ENCODE measurements at regions not wholly inside any gene's neighbourhood (a gene's known extent, or its start where the extent isn't known, plus 50 kb on each side); places are given as distances from the start of the nearest gene placed in this dataset.

DNA sequence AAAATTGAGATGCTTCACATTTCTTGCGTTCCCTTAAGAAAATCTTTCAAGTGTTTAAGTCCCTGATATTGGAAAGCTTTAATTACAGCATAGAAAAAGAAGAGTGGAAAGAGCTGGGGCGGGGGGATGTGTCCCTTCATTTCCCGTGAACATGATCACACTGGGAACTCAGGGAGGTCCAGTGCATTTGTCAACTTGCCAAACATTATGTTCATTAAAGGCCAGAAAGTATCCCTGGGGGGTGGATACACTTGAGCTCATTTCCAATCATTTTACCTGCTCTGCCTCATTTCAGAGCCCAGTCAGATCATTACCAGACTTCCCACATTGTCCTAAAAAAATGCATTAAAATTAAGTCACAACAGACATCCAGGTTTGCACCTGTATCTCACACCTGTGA is 123.6 kb upstream of the KCNJ15 start:
- H3K4me1 ChIP-seq (ENCODE audit: control insufficient read depth, insufficient read depth, low read length) = no peaks in the 10 kb centered on the region
- H3K4me2 ChIP-seq (ENCODE audit: control insufficient read depth, insufficient read depth) = no peak overlapping the region
- ChIA-PET CTCF (interaction anchor here (1.1 kb wide), 1 partner anchor 9 kb away, joined by 4 read pairs; no protein-coding TSS in a partner anchor), SMC1A (ENCODE audit: uncharacterized antibody, unreplicated experiment) (interaction anchor here (0.7 kb wide), 1 partner anchor 36 kb away, joined by 3 read pairs; no protein-coding TSS in a partner anchor), POLR2A (no interaction called here), RAD21 (ENCODE audit: unreplicated experiment) (no interaction called here)
- no peaks in the 10 kb centered on the region for H3K79me2 ChIP-seq (ENCODE audit: control insufficient read depth, insufficient read depth, low read length)
- H2AFZ ChIP-seq (ENCODE audit: control insufficient read depth, low read depth, low read length) = no peak overlapping the region
- DNase-seq (ENCODE audit: low read depth, low spot score) (no peak), FAIRE-seq (no peak), ATAC-seq (no peak)
- H3K4me3 ChIP-seq = no peak overlapping the region
- 0% methylated on average over 3 of the region's 3 CpGs for WGBS (ENCODE audit: insufficient coverage, insufficient replicate concordance, low lambda C conversion rate, missing lambda C conversion rate)
- intact Hi-C loops (cut with micrococcal nuclease; ENCODE audit: unreplicated experiment) = no loop called here
- in situ Hi-C loops (cut with MboI) = no loop called here
- H3K27ac ChIP-seq (ENCODE audit: control insufficient read depth, insufficient read depth) = no peak overlapping the region
- no peaks in the 10 kb centered on the region for H3K9me3 ChIP-seq (replicated peaks; ENCODE audit: control insufficient read depth, insufficient read depth, low read length)
- no peaks in the 10 kb centered on the region for H4K20me1 ChIP-seq (ENCODE audit: control insufficient read depth, insufficient read depth)
- no peak for TF ChIP-seq YY1 (IDR thresholded peaks at IDR 0.05; ENCODE audit: low read depth, low read length)
- TF ChIP-seq, protein P1, sequence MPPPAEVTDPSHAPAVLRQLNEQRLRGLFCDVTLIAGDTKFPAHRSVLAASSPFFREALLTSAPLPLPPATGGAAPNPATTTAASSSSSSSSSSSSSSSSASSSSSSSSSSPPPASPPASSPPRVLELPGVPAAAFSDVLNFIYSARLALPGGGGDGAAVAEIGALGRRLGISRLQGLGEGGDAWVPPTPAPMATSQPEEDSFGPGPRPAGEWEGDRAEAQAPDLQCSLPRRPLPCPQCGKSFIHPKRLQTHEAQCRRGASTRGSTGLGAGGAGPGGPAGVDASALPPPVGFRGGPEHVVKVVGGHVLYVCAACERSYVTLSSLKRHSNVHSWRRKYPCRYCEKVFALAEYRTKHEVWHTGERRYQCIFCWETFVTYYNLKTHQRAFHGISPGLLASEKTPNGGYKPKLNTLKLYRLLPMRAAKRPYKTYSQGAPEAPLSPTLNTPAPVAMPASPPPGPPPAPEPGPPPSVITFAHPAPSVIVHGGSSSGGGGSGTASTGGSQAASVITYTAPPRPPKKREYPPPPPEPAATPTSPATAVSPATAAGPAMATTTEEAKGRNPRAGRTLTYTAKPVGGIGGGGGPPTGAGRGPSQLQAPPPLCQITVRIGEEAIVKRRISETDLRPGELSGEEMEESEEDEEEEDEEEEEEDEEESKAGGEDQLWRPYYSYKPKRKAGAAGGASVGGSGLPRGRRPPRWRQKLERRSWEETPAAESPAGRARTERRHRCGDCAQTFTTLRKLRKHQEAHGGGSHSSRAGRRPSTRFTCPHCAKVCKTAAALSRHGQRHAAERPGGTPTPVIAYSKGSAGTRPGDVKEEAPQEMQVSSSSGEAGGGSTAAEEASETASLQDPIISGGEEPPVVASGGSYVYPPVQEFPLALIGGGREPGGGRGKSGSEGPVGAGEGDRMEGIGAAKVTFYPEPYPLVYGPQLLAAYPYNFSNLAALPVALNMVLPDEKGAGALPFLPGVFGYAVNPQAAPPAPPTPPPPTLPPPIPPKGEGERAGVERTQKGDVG (CRISPR knock-in tag; IDR thresholded peaks at IDR 0.05) = no peak
- TF ChIP-seq PAX5 (IDR thresholded peaks at IDR 0.05; ENCODE audit: borderline replicate concordance, low read depth, low read length) = no peak
- TF ChIP-seq RELA (IDR thresholded peaks at IDR 0.05; ENCODE audit: borderline replicate concordance, partially characterized antibody) = no peak
- TF ChIP-seq, protein P2, sequence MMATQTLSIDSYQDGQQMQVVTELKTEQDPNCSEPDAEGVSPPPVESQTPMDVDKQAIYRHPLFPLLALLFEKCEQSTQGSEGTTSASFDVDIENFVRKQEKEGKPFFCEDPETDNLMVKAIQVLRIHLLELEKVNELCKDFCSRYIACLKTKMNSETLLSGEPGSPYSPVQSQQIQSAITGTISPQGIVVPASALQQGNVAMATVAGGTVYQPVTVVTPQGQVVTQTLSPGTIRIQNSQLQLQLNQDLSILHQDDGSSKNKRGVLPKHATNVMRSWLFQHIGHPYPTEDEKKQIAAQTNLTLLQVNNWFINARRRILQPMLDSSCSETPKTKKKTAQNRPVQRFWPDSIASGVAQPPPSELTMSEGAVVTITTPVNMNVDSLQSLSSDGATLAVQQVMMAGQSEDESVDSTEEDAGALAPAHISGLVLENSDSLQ (IDR thresholded peaks at IDR 0.05) = no peak
- TF ChIP-seq, protein P3, sequence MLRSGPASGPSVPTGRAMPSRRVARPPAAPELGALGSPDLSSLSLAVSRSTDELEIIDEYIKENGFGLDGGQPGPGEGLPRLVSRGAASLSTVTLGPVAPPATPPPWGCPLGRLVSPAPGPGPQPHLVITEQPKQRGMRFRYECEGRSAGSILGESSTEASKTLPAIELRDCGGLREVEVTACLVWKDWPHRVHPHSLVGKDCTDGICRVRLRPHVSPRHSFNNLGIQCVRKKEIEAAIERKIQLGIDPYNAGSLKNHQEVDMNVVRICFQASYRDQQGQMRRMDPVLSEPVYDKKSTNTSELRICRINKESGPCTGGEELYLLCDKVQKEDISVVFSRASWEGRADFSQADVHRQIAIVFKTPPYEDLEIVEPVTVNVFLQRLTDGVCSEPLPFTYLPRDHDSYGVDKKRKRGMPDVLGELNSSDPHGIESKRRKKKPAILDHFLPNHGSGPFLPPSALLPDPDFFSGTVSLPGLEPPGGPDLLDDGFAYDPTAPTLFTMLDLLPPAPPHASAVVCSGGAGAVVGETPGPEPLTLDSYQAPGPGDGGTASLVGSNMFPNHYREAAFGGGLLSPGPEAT (IDR thresholded peaks at IDR 0.05; ENCODE audit: low read depth) = no peak
- TF ChIP-seq WRNIP1 (IDR thresholded peaks at IDR 0.05; ENCODE audit: borderline replicate concordance, low read depth, low read length) = no peak
- TF ChIP-seq BMI1 (IDR thresholded peaks at IDR 0.05; ENCODE audit: borderline replicate concordance) = no peak
- TF ChIP-seq SMAD5 (IDR thresholded peaks at IDR 0.05; ENCODE audit: low read depth) = no peak
- no peak for TF ChIP-seq TBL1XR1 (IDR thresholded peaks at IDR 0.05; ENCODE audit: low read depth, low read length)
- no peak for TF ChIP-seq IKZF2 (IDR thresholded peaks at IDR 0.05)
- TF ChIP-seq EGR1 (IDR thresholded peaks at IDR 0.05; ENCODE audit: borderline replicate concordance in 1 of 2, low read depth in 2 of 2, low read length in 2 of 2) = no peak
- TF ChIP-seq CBX5 (IDR thresholded peaks at IDR 0.05; ENCODE audit: low read depth) = no peak
- TF ChIP-seq NR2F1 (conservative IDR thresholded peaks at IDR 0.05) = no peak
- TF ChIP-seq ETV6 (conservative IDR thresholded peaks at IDR 0.05 in 1 of 2, IDR thresholded peaks at IDR 0.05 in 1 of 2; ENCODE audit: borderline replicate concordance in 1 of 2, low read depth in 1 of 2) = no peak
- TF ChIP-seq HDGF (IDR thresholded peaks at IDR 0.05) = no peak
- no TSS peak for BruUV-seq (replicated peaks)
- no peaks in the 10 kb centered on the region for H3K36me3 ChIP-seq (ENCODE audit: control insufficient read depth in 2 of 2, insufficient read depth in 2 of 2, low read length in 1 of 2)
- peaks cover 0 to 2% of the 10 kb centered on the region in 2 experiments; a peak in 1 of 4 replicates for H3K27me3 ChIP-seq (replicated peaks in 1 of 2; ENCODE audit: control insufficient read depth in 2 of 2, insufficient read depth in 2 of 2, low read length in 1 of 2)
- no peak overlapping the region for H3K9ac ChIP-seq (ENCODE audit: control insufficient read depth, insufficient read depth, low read length)
